ENCODE measurements at regions not wholly inside any gene's neighbourhood (a gene's known extent, or its start where the extent isn't known, plus 50 kb on each side); places are given as distances from the start of the nearest gene placed in this dataset.

GRCh38 chr1:60573726-60574409 lies 500.3 kb upstream of the C1orf87 start:
- no peak for DNase-seq

GRCh38 chr1:60573121-60573520 lies 499.6 kb upstream of the C1orf87 start:
- no peak for DNase-seq

GRCh38 chr1:60572378-60572777 lies 498.8 kb upstream of the C1orf87 start:
- DNase-seq = no peak

GRCh38 chr1:60571811-60572210 lies 498.2 kb upstream of the C1orf87 start:
- DNase-seq = no peak

- DNase-seq = no peak
Measured at GRCh38 chr1:60569189-60569588, 495.6 kb upstream of the C1orf87 start.

- no peak for DNase-seq
Measured at GRCh38 chr1:60567256-60567655, 493.7 kb upstream of the C1orf87 start.

- no peak for DNase-seq
Measured at GRCh38 chr1:60564916-60565750, 491.6 kb upstream of the C1orf87 start.

GRCh38 chr1:60563777-60564535 lies 490.4 kb upstream of the C1orf87 start:
- no peak for DNase-seq

GRCh38 chr1:60562740-60563139 lies 489.2 kb upstream of the C1orf87 start:
- DNase-seq = no peak

- no peak for DNase-seq
Measured at GRCh38 chr1:60560701-60561100, 487.1 kb upstream of the C1orf87 start.

GRCh38 chr1:60558236-60558635 lies 484.7 kb upstream of the C1orf87 start:
- DNase-seq = no peak

- no peak for DNase-seq
Measured at GRCh38 chr1:60553730-60554129, 480.2 kb upstream of the C1orf87 start.

GRCh38 chr1:60547821-60548220 lies 474.3 kb upstream of the C1orf87 start:
- no peak for DNase-seq

- DNase-seq = no peak
Measured at GRCh38 chr1:60541831-60542532, 468.4 kb upstream of the C1orf87 start.

GRCh38 chr1:60540141-60540540 lies 466.6 kb upstream of the C1orf87 start:
- peak; percentile 5 for DNase-seq

GRCh38 chr1:60535713-60536112 lies 462.1 kb upstream of the C1orf87 start:
- no peak for DNase-seq

- DNase-seq = no peak
Measured at GRCh38 chr1:60527567-60527966, 454.0 kb upstream of the C1orf87 start.

- DNase-seq = no peak
Measured at GRCh38 chr1:60516996-60517395, 443.4 kb upstream of the C1orf87 start.

GRCh38 chr1:60510162-60510561 lies 436.6 kb upstream of the C1orf87 start:
- no peak for DNase-seq

- no peak for DNase-seq
Measured at GRCh38 chr1:60504206-60504840, 430.8 kb upstream of the C1orf87 start.

GRCh38 chr1:60503266-60503925 lies 429.8 kb upstream of the C1orf87 start:
- DNase-seq = no peak

- DNase-seq = no peak
Measured at GRCh38 chr1:60502506-60502905, 428.9 kb upstream of the C1orf87 start.
